ENCODE measurements at regions not wholly inside any gene's neighbourhood (a gene's known extent, or its start where the extent isn't known, plus 50 kb on each side); places are given as distances from the start of the nearest gene placed in this dataset.

DNA sequence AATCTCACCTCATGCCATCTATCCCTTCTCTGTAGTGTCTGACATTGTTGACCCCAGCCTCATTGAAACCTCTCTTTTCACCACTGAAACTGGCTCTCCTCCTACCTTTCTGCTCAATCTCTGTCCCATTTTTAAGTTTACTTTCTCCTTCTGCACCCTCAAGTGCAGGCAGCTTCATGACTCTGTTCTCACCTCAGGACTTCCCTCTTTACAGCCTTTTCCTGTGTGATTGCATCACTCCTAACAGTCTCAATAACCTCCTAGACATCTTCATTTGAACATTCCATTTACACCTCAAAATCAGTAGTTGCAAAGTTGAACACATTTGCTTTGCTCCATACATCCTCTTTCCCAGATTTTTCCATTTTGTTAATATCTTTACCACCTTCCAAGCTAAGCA lies 172.1 kb downstream of the RASEF start:
- in situ Hi-C loops (cut with MboI; ENCODE audit: low pct_unique_long_range_greater_than_20kb, low sequenced_read_pairs, unreplicated experiment) = no loop called here
- no peak for DNase-seq (ENCODE audit: low spot score)
- TF ChIP-seq, protein P1, sequence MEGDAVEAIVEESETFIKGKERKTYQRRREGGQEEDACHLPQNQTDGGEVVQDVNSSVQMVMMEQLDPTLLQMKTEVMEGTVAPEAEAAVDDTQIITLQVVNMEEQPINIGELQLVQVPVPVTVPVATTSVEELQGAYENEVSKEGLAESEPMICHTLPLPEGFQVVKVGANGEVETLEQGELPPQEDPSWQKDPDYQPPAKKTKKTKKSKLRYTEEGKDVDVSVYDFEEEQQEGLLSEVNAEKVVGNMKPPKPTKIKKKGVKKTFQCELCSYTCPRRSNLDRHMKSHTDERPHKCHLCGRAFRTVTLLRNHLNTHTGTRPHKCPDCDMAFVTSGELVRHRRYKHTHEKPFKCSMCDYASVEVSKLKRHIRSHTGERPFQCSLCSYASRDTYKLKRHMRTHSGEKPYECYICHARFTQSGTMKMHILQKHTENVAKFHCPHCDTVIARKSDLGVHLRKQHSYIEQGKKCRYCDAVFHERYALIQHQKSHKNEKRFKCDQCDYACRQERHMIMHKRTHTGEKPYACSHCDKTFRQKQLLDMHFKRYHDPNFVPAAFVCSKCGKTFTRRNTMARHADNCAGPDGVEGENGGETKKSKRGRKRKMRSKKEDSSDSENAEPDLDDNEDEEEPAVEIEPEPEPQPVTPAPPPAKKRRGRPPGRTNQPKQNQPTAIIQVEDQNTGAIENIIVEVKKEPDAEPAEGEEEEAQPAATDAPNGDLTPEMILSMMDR (IDR thresholded peaks at IDR 0.05; ENCODE audit: extremely low read depth, insufficient read depth, missing control alignments) = no peak

DNA sequence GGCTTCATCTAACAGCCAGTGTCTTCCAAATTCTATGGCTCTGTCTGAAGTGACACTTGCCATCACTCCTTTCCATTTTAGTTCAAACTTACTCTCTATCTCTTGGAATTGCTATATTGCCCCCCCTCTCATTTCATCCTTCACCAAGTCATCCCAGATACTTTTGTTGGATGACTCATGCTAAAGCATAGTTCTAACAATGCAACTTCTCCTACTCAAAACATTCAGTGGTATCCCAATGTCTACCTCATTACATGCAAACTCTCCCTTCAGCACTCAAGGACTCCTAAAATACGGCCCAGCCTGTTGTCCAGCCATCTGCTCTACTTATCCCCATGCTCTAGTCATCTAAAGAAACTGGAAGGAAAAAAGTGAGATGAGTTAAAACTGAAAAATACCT lies 171.6 kb downstream of the RASEF start:
- in situ Hi-C loops (cut with MboI; ENCODE audit: low pct_unique_long_range_greater_than_20kb, low sequenced_read_pairs, unreplicated experiment) = no loop called here
- TF ChIP-seq, protein P1 (IDR thresholded peaks at IDR 0.05; ENCODE audit: extremely low read depth, insufficient read depth, missing control alignments) = no peak
- DNase-seq (ENCODE audit: low spot score) = no peak

DNA sequence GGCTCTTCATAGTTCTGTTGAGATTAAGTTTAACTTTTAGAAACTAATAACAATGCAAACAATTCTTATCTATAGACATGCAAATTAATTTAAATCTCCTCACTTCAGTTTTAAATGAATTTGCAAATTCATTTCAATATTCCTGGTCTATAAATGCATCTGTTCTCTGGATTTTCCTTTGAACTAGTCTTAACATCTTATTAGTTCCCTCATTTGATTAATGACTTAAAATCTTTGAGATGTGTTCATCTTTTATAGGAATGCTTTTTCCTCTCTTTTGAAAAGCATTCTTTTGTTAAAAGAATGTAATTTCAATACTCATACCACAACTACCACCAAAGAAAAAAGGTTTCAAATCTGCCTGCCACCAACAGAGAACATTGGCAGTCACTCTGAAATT lies 169.4 kb downstream of the RASEF start:
- in situ Hi-C loops (cut with MboI; ENCODE audit: low pct_unique_long_range_greater_than_20kb, low sequenced_read_pairs, unreplicated experiment) = no loop called here
- DNase-seq (ENCODE audit: low spot score) = no peak
- TF ChIP-seq, protein P1 (IDR thresholded peaks at IDR 0.05; ENCODE audit: extremely low read depth, insufficient read depth, missing control alignments) = no peak

DNA sequence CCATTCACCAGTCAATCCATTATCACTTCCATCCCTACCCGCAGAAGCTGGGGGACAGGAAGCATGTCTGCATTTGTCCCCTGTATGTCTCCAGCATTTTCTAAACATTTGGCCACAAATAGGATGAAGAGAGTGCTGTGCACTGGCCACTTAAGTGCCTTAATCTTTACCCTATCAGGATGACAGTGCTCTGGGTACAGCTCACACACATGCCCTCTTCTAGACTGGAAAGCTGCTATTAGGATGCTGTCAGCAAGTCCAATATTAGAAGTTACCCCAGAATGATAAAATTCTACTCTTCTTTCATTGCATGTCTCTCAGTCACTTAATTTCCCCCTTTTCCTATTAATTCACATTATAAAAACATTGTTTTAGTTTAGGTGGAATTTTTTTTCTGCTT lies 168.4 kb downstream of the RASEF start:
- in situ Hi-C loops (cut with MboI; ENCODE audit: low pct_unique_long_range_greater_than_20kb, low sequenced_read_pairs, unreplicated experiment) = no loop called here
- TF ChIP-seq, protein P1 (IDR thresholded peaks at IDR 0.05; ENCODE audit: extremely low read depth, insufficient read depth, missing control alignments) = no peak
- no peak for DNase-seq (ENCODE audit: low spot score)

DNA sequence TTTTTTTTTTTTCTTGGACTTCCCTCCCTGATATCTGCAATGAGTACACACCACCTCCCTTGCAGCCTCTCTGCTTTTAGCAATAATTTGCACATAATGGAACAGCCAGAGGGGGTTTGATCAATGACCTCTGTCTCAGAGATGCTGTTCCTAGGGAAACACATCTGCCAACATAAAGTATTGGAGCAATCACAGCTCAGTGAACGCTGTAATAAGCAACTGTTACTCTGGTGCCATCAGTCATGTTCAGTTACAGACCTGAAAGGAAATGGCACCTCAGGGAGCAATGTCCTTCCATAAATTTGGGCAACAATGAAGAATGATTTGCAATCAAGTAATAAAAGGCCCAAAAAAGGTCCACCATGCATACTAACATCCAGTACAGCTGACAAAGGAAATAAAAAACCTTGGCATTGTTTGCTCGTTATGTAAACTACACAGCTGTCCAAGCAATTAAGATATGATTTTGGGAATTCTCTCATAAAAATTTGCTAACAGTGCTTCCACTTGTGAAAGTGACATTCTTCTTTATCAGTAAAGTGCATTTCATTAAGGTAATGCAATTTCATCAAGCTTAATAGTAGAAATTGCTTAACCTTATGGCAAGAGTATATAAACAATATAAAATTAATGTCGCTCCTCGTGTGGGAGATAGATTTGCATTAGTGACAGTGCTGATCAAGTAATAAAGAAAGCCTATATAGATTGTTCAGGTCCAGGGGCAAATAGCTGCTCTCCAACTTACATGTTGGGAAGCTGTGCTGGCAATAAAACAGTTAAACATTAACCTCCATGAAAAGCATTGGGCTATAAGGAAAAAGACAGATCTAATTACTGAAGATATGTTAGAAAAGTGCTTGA lies 167.8 kb downstream of the RASEF start:
- DNase-seq (ENCODE audit: low spot score) = no peak

DNA sequence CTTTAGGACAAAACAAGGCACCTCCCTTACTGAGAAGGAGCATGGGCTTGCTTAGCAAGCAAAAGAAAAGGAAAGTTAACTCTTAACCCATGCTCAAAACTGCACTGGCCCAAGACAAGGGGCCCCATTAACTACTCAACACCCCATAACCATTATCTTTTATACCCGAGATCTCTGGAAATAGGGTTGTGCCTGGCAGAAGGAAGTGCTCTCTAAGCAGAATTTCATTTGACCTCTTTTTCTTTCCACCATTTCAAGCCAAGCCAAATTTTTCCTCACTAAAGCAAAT lies 167.2 kb downstream of the RASEF start:
- TF ChIP-seq, protein P1 (IDR thresholded peaks at IDR 0.05; ENCODE audit: extremely low read depth, insufficient read depth, missing control alignments) = no peak
- in situ Hi-C loops (cut with MboI; ENCODE audit: low pct_unique_long_range_greater_than_20kb, low sequenced_read_pairs, unreplicated experiment) = no loop called here
- no peak for DNase-seq (ENCODE audit: low spot score)

More for the DNA sequence above, 167.8 kb downstream of the RASEF start:
- in situ Hi-C loops (cut with MboI; ENCODE audit: low pct_unique_long_range_greater_than_20kb, low sequenced_read_pairs, unreplicated experiment) = no loop called here
- TF ChIP-seq, protein P1 (IDR thresholded peaks at IDR 0.05; ENCODE audit: extremely low read depth, insufficient read depth, missing control alignments) = no peak

Measured in GM13977 (cell line).